Bronchial epithelial cell (primary cell): ENCODE measurements at regions not wholly inside any gene's neighbourhood (a gene's known extent, or its start where the extent isn't known, plus 50 kb on each side); places are given as distances from the start of the nearest gene placed in this dataset.

Experiments
- DNase-seq: peaks from one replicate; pipeline ENCODE4 v3.0.0-alpha.2; 2010; ENCODE audit warnings: low read depth
- FAIRE-seq: peaks from 2 replicates; lab custom pipeline; 2011; peaks lifted over from hg19 to GRCh38; lab: Jason Lieb, UNC
- H3K27me3 ChIP-seq: 2 replicates; pipeline ENCODE4 v1.5.1; 2011; ENCODE audit warnings: low read length; ENCODE audit not compliant: control insufficient read depth, insufficient read depth
- H3K36me3 ChIP-seq: 2 replicates; pipeline ENCODE4 v1.5.1; 2011; ENCODE audit warnings: low read length; ENCODE audit not compliant: control insufficient read depth, insufficient read depth
- H3K4me3 ChIP-seq: 2 replicates; pipeline ENCODE4 v1.5.1; 2011; ENCODE audit warnings: mild to moderate bottlenecking, low read depth, low read length, control low read depth
- TF ChIP-seq, protein P1 (sequence below): IDR thresholded peaks from 2 replicates; pipeline ENCODE4 v1.5.1; 2011; ENCODE audit warnings: mild to moderate bottlenecking, moderate library complexity, low read length, control low read depth, inconsistent platforms; ENCODE audit not compliant: insufficient read depth, severe bottlenecking

DNA sequence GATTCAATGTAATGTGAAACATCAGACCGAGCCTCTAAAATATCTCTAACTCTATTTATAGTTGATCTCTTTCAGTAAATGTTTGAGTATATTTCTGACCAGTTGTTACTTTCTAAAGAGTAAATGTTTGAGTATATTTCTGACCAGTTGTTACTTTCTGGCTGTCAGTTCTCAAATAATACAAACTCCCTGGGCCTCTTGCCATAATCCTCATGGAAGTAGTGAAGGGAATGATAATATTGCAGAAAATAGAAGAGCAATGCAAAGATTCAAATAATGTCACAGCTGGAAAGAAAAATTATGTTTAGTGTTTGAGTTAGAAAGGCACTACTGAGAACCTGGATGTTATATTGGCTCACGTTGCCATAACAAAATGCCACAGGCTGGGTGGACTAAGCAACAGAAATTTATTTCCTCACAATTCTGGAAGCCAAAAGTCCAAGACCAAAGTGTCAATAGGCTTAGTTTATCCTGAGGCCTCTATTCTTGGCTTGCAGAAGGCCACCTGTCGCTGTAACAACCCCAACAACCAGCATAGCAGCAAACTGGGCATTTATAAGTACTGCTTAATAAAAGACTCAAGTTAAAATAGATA is 470.6 kb upstream of the BCHE start:
- Histone ChIP-seq H3K27me3 (no peaks in the 10 kb centered on the region), H3K4me3 (no peak overlapping the region), H3K36me3 (no peaks in the 10 kb centered on the region)
- no peak for FAIRE-seq
- TF ChIP-seq, protein P1, sequence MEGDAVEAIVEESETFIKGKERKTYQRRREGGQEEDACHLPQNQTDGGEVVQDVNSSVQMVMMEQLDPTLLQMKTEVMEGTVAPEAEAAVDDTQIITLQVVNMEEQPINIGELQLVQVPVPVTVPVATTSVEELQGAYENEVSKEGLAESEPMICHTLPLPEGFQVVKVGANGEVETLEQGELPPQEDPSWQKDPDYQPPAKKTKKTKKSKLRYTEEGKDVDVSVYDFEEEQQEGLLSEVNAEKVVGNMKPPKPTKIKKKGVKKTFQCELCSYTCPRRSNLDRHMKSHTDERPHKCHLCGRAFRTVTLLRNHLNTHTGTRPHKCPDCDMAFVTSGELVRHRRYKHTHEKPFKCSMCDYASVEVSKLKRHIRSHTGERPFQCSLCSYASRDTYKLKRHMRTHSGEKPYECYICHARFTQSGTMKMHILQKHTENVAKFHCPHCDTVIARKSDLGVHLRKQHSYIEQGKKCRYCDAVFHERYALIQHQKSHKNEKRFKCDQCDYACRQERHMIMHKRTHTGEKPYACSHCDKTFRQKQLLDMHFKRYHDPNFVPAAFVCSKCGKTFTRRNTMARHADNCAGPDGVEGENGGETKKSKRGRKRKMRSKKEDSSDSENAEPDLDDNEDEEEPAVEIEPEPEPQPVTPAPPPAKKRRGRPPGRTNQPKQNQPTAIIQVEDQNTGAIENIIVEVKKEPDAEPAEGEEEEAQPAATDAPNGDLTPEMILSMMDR = no peak
- DNase-seq = no peak

DNA sequence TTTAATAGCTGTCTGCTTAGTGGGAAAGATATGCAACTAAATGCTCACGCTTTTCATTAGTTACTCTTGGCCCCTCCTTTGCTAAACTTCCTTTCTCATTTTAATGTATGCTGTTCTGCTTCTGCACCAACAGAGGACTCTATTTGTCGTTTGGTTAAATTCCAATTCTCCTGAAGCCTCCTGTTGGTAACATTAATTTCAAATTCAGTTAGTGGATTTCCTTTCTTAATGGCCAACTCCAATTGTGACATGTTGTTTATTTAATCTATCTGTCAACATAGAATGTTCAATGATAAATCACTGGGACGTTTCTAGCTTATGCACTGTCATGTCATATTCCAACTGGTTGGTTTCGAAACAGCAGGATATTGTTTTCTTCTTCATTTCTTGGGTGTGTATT is 467.4 kb upstream of the BCHE start:
- Histone ChIP-seq H3K4me3 (no peak overlapping the region), H3K36me3 (no peaks in the 10 kb centered on the region), H3K27me3 (no peaks in the 10 kb centered on the region)
- FAIRE-seq = no peak
- TF ChIP-seq, protein P1 = no peak
- peak; percentile 27 for DNase-seq

DNA sequence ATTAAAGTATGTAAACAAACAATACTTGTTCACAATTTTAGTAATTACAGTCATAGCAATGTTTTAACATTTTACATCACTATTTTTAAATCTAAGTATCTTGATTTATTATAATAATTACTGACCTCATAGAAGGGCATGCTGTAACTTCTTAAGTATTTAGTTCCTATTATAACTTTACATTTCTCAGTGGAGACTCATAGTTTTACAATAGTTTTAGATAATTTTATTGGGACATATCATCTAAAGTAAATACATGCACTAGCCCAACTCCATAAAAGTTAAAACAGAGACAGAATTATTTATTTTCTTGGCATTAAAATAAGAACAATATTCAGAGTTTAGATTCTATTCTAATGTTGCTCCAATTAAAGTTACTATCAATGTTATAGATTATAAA is 466.5 kb upstream of the BCHE start:
- no peak for FAIRE-seq
- TF ChIP-seq, protein P1 = no peak

DNA sequence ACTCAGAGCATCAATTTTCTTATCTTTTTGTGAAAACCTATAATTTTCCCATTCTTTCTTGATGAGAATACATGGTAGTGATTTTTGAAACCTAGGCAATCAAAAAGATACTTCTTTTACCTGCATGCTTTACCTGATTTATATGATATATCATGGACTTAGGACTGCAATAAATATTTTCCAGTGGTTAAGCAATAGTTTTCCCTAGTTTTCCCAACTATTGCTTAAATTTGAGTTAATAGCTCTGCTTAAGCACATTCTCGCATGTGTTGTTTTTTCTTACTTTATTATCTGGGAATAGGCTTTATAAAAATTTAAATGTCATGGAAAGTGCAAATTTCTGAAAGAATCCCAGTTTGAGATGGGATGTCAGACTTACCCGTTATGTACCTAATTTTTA is 465.1 kb upstream of the BCHE start:
- H3K4me3 ChIP-seq = no peak overlapping the region
- DNase-seq (no peak), FAIRE-seq (no peak)
- TF ChIP-seq, protein P1 = no peak
- H3K27me3 ChIP-seq = no peaks in the 10 kb centered on the region
- H3K36me3 ChIP-seq = no peaks in the 10 kb centered on the region

More for the DNA sequence above, 466.5 kb upstream of the BCHE start:
- no peak for DNase-seq
- Histone ChIP-seq H3K36me3 (no peaks in the 10 kb centered on the region), H3K4me3 (no peak overlapping the region), H3K27me3 (no peaks in the 10 kb centered on the region)

DNA sequence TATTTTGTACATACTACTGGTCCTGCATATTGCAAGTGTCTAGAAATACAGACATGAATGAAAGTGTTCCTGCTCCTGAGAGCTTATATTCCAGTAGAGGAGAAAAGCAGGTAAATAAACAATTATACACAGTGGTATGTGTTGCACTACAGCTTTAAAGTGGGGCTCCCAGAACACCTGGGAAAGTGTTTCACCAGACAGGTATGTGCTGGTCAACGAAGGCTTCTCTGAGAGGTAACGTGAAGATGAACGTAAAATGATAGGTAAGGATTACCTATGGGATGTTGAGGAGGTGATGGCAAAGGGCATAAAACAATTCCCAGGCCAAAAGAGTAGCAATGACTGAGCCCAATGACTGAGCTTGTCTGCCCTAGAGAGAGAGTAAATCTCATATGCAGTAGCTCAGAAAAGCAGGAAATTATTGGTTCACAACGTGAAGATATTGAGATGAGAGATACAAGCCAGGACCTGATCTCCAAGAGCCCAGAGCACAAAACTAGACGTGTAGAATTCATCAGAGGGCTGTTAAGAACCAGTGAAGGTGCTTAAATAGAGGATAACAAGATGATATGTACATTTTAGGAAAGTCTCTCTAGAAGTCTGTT is 459.1 kb upstream of the BCHE start:
- no peaks in the 10 kb centered on the region for H3K27me3 ChIP-seq
- FAIRE-seq = peak; percentile 32
- H3K4me3 ChIP-seq = no peak overlapping the region
- peak; percentile 33 for DNase-seq
- TF ChIP-seq, protein P1 = no peak
- no peaks in the 10 kb centered on the region for H3K36me3 ChIP-seq
